Neural progenitor cell (in vitro differentiated cells): ENCODE measurements at regions not wholly inside any gene's neighbourhood (a gene's known extent, or its start where the extent isn't known, plus 50 kb on each side); places are given as distances from the start of the nearest gene placed in this dataset.
"Not testable (repeated sequence)": the region's sequence is repeated elsewhere in the genome, so short reads cannot be mapped to it uniquely, and the experiment has no call there.

Experiments used
- DNase-seq: peaks from one replicate; pipeline ENCODE4 v3.0.0-alpha.2; 2016; ENCODE audit warnings: low spot score
- H2AFZ ChIP-seq: fragments of 200-600 bp; sonication (generic); replicated peaks from 2 replicates; pipeline ENCODE4 v1.6.1; 2016; ENCODE audit warnings: antibody characterized with exemption
- H3F3A ChIP-seq: fragments of 200-600 bp; sonication (generic); 2 replicates; pipeline ENCODE4 v1.6.1; 2016; ENCODE audit warnings: antibody characterized with exemption, low read depth
- H3K27ac ChIP-seq: fragments of 200-600 bp; sonication (generic); 2 replicates; pipeline ENCODE4 v1.5.1; 2016; ENCODE audit warnings: mild to moderate bottlenecking
- H3K27me3 ChIP-seq: fragments of 200-600 bp; sonication (generic); 2 replicates; pipeline ENCODE4 v1.6.1; 2016; ENCODE audit warnings: mild to moderate bottlenecking, moderate library complexity
- H3K36me3 ChIP-seq: fragments of 200-600 bp; sonication (generic); 2 replicates; pipeline ENCODE4 v1.5.1; 2016
- H3K4me1 ChIP-seq: fragments of 200-600 bp; sonication (generic); 2 replicates; pipeline ENCODE4 v1.6.1; 2016; ENCODE audit warnings: mixed run types
- H3K4me2 ChIP-seq: fragments of 200-600 bp; sonication (generic); 2 replicates; pipeline ENCODE4 v1.6.1; 2016
- H3K4me3 ChIP-seq: fragments of 200-600 bp; sonication (generic); 2 replicates; pipeline ENCODE4 v1.5.1; 2016
- H3K79me2 ChIP-seq: fragments of 200-600 bp; sonication (generic); 2 replicates; pipeline ENCODE4 v1.6.1; 2016; ENCODE audit warnings: low read depth
- H3K9ac ChIP-seq: fragments of 200-600 bp; sonication (generic); 2 replicates; pipeline ENCODE4 v1.6.1; 2016
- H3K9me3 ChIP-seq: fragments of 200-600 bp; sonication (generic); 2 replicates; pipeline ENCODE4 v1.5.1; 2016; ENCODE audit warnings: low read depth
- H4K20me1 ChIP-seq: fragments of 200-600 bp; sonication (generic); 2 replicates; pipeline ENCODE4 v1.6.1; 2016; ENCODE audit warnings: low read depth
- H3K27ac Mint-ChIP-seq: 3 replicates; pipeline ENCODE4 v1.8.0; 2021; ENCODE audit warnings: mixed read lengths
- H3K27me3 Mint-ChIP-seq: 2 replicates; pipeline ENCODE4 v1.8.0; 2022; ENCODE audit warnings: low read depth, mild to moderate bottlenecking, inconsistent platforms, moderate library complexity, mixed read lengths; ENCODE audit not compliant: insufficient read depth
- H3K36me3 Mint-ChIP-seq: 3 replicates; pipeline ENCODE4 v1.8.0; 2021; ENCODE audit warnings: mixed read lengths
- H3K4me1 Mint-ChIP-seq: 3 replicates; pipeline ENCODE4 v1.8.0; 2021; ENCODE audit warnings: mixed read lengths
- H3K4me3 Mint-ChIP-seq: 3 replicates; pipeline ENCODE4 v1.8.0; 2021; ENCODE audit warnings: mild to moderate bottlenecking, moderate library complexity, mixed read lengths
- H3K9me3 Mint-ChIP-seq: 3 replicates; pipeline ENCODE4 v1.8.0; 2020; ENCODE audit warnings: mixed read lengths

GRCh38 chr14:19131553-19131952 is 164.3 kb downstream of the POTEM start:
- not testable (repeated sequence) for H4K20me1 ChIP-seq, H3K4me3 Mint-ChIP-seq, H3K9me3 Mint-ChIP-seq, H3K36me3 Mint-ChIP-seq, H3K9ac ChIP-seq, DNase-seq, H3K27ac ChIP-seq, H3K79me2 ChIP-seq, H3K27me3 Mint-ChIP-seq, H3K4me2 ChIP-seq, H3K27me3 ChIP-seq, H3K36me3 ChIP-seq, H3F3A ChIP-seq, H3K4me1 ChIP-seq, H3K4me1 Mint-ChIP-seq, H2AFZ ChIP-seq, H3K4me3 ChIP-seq, H3K27ac Mint-ChIP-seq, H3K9me3 ChIP-seq

GRCh38 chr14:19132013-19132835 is 165.0 kb downstream of the POTEM start:
- not testable (repeated sequence) for H3K4me2 ChIP-seq, H3K9ac ChIP-seq, H3K27me3 Mint-ChIP-seq, H4K20me1 ChIP-seq, H3K4me3 Mint-ChIP-seq, H3K79me2 ChIP-seq, H3F3A ChIP-seq, H3K27ac ChIP-seq, H3K4me1 ChIP-seq, H3K27ac Mint-ChIP-seq, H3K27me3 ChIP-seq, H3K9me3 ChIP-seq, H3K4me1 Mint-ChIP-seq, H3K4me3 ChIP-seq, H3K36me3 Mint-ChIP-seq, DNase-seq, H2AFZ ChIP-seq, H3K36me3 ChIP-seq, H3K9me3 Mint-ChIP-seq

DNA sequence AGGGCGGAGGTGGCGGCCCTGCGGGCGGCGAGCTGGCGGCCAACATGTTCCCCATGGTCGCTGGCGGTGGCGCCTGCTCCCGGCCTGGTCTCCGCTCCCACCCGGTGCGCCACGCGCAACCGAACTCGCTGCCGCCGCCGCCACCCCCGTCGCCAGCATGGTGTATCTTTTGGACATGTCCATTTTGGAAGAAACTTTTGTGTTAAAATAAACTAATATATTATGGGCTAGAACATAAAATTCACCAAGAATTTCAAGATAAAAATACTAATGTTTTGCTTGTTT is 165.5 kb downstream of the POTEM start:
- H3K4me3 Mint-ChIP-seq, result not testable (repeated sequence)

DNA sequence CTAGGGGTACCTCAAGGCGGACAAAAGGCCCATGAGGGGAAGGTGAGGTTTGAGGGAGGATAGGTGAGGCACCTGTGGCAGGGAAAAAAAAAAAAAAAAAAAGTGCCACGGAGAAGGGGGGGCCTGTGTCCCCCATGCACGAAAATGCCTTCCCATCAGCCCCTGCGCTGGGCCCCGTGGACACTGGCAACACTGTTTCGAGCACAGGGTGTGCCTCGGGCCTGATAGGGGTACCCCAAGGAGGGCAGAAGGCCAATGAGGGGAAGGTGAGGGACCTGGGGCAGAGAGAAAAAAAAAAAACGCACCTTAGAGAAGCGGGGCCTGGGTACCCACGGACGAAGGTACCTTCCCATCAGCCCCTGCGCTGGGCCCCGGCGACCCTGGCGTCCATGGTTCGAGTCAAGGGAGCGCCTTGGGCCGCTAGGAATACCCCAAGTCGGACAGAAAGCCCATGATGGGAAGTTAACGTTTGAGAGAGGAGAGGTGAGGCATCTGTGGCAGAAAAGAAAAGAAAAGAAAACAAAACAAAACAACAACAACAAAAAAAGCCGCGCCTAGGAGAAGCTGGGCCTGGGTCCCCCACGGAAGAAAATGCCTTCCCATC is 190.0 kb downstream of the POTEM start:
- not testable (repeated sequence) for H3F3A ChIP-seq, H3K4me2 ChIP-seq, DNase-seq

More for the DNA sequence above, 165.5 kb downstream of the POTEM start:
- not testable (repeated sequence) for H3K27me3 Mint-ChIP-seq, H3K9me3 ChIP-seq, H3K4me1 ChIP-seq, DNase-seq, H3K9me3 Mint-ChIP-seq, H3K36me3 Mint-ChIP-seq, H3K4me1 Mint-ChIP-seq, H3K79me2 ChIP-seq, H3K27ac ChIP-seq, H4K20me1 ChIP-seq, H3K27ac Mint-ChIP-seq, H3K36me3 ChIP-seq, H3F3A ChIP-seq, H3K4me2 ChIP-seq, H3K27me3 ChIP-seq, H2AFZ ChIP-seq, H3K9ac ChIP-seq, H3K4me3 ChIP-seq

GRCh38 chr14:19158012-19158411 is 190.8 kb downstream of the POTEM start:
- H4K20me1 ChIP-seq, H3K4me1 Mint-ChIP-seq, H3K27ac ChIP-seq, DNase-seq, H3K4me3 ChIP-seq, H3K27me3 ChIP-seq, H2AFZ ChIP-seq, H3K79me2 ChIP-seq, H3F3A ChIP-seq, H3K4me3 Mint-ChIP-seq, H3K9ac ChIP-seq, H3K27me3 Mint-ChIP-seq, H3K36me3 Mint-ChIP-seq, H3K4me1 ChIP-seq, H3K27ac Mint-ChIP-seq, H3K36me3 ChIP-seq, H3K4me2 ChIP-seq: not testable (repeated sequence)
- peaks cover 14% of the 10 kb centered on the region for H3K9me3 ChIP-seq
- peaks cover 12% of the 10 kb centered on the region for H3K9me3 Mint-ChIP-seq

More for the DNA sequence above, 190.0 kb downstream of the POTEM start:
- not testable (repeated sequence) for H2AFZ ChIP-seq, H4K20me1 ChIP-seq, H3K36me3 Mint-ChIP-seq, H3K27ac ChIP-seq, H3K4me1 Mint-ChIP-seq, H3K79me2 ChIP-seq, H3K4me3 Mint-ChIP-seq, H3K9ac ChIP-seq, H3K4me3 ChIP-seq, H3K27me3 Mint-ChIP-seq, H3K27ac Mint-ChIP-seq, H3K36me3 ChIP-seq, H3K4me1 ChIP-seq, H3K27me3 ChIP-seq
- peaks cover 12% of the 10 kb centered on the region for H3K9me3 Mint-ChIP-seq
- peaks cover 12% of the 10 kb centered on the region for H3K9me3 ChIP-seq

DNA sequence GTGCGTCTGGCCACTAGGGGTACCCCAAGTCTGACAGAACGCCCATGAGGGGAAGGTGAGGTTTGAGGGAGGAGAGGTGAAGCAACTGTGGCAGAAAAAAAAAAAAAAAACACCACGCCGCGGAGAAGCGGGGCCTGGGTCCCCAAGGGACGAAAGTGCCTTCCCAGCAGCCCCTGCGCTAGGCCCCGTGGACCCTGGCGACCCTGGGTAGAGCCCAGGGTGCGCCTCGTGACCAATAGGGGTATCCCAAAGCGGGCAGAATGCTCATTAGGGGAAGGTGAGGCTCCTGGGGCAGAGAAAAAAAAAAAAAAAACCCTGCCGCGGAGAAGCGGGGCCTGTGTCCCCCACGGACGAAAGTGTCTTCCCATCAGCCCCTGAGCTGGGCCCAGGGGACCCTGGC is 191.4 kb downstream of the POTEM start:
- H3K4me2 ChIP-seq, H3K4me3 Mint-ChIP-seq, H3K4me1 ChIP-seq, DNase-seq, H3K4me1 Mint-ChIP-seq, H2AFZ ChIP-seq, H3K36me3 ChIP-seq, H3K27me3 ChIP-seq, H3K27ac ChIP-seq, H3K9ac ChIP-seq, H3K27me3 Mint-ChIP-seq, H3K27ac Mint-ChIP-seq, H3F3A ChIP-seq, H3K4me3 ChIP-seq, H4K20me1 ChIP-seq, H3K36me3 Mint-ChIP-seq, H3K79me2 ChIP-seq: not testable (repeated sequence)
- peaks cover 12% of the 10 kb centered on the region for H3K9me3 Mint-ChIP-seq
- H3K9me3 ChIP-seq, result peaks cover 14% of the 10 kb centered on the region

- not testable (repeated sequence) for H3K4me3 Mint-ChIP-seq, H3K79me2 ChIP-seq, DNase-seq, H3K27me3 Mint-ChIP-seq, H2AFZ ChIP-seq, H3K36me3 Mint-ChIP-seq, H3K4me3 ChIP-seq, H3K27ac ChIP-seq, H3F3A ChIP-seq, H3K27ac Mint-ChIP-seq, H4K20me1 ChIP-seq, H3K4me2 ChIP-seq, H3K36me3 ChIP-seq, H3K9ac ChIP-seq, H3K4me1 ChIP-seq, H3K4me1 Mint-ChIP-seq, H3K27me3 ChIP-seq
- peaks cover 12% of the 10 kb centered on the region for H3K9me3 Mint-ChIP-seq
- H3K9me3 ChIP-seq, result peaks cover 14% of the 10 kb centered on the region
Observed at GRCh38 chr14:19159003-19159625, 191.9 kb downstream of the POTEM start.

- H3K4me1 Mint-ChIP-seq, H3K27ac ChIP-seq, H3K4me1 ChIP-seq, H3K79me2 ChIP-seq, H3K27ac Mint-ChIP-seq, H3K36me3 Mint-ChIP-seq, H3K9ac ChIP-seq, H3K27me3 Mint-ChIP-seq, H3K4me2 ChIP-seq, H3K4me3 ChIP-seq, H3K36me3 ChIP-seq, DNase-seq, H2AFZ ChIP-seq, H3K27me3 ChIP-seq, H4K20me1 ChIP-seq, H3F3A ChIP-seq, H3K4me3 Mint-ChIP-seq: not testable (repeated sequence)
- peaks cover 12% of the 10 kb centered on the region for H3K9me3 Mint-ChIP-seq
- peaks cover 14% of the 10 kb centered on the region for H3K9me3 ChIP-seq
Observed at GRCh38 chr14:19160379-19160778, 193.1 kb downstream of the POTEM start.
